GM18508 (cell line): ENCODE measurements at regions not wholly inside any gene's neighbourhood (a gene's known extent, or its start where the extent isn't known, plus 50 kb on each side); places are given as distances from the start of the nearest gene placed in this dataset.

Source experiments
- ATAC-seq: cut with Tn5 transposase; IDR thresholded peaks from one replicate; pipeline ENCODE4 v1.9.1; 2021; ENCODE audit warnings: moderate number of reproducible peaks; ENCODE audit not compliant: insufficient read depth, unreplicated experiment

GRCh38 chr7:32357535-32358277 lies 132.5 kb downstream of the LSM5 start:
- no peak for ATAC-seq

GRCh38 chr7:32347244-32347828 lies 142.8 kb downstream of the LSM5 start:
- no peak for ATAC-seq

- no peak for ATAC-seq
Measured at GRCh38 chr7:32346253-32346652, 143.9 kb downstream of the LSM5 start.

GRCh38 chr7:32336726-32337125 lies 153.5 kb downstream of the LSM5 start:
- ATAC-seq = no peak

- no peak for ATAC-seq
Measured at GRCh38 chr7:32335107-32335506, 155.1 kb downstream of the LSM5 start.

GRCh38 chr7:32330602-32331001 lies 159.6 kb downstream of the LSM5 start:
- ATAC-seq = no peak

- ATAC-seq = no peak
Measured at GRCh38 chr7:32326078-32326477, 164.1 kb downstream of the LSM5 start.

- no peak for ATAC-seq
Measured at GRCh38 chr7:32323712-32324111, 166.5 kb downstream of the LSM5 start.

GRCh38 chr7:32319012-32319382 lies 171.2 kb downstream of the LSM5 start:
- no peak for ATAC-seq

- no peak for ATAC-seq
Measured at GRCh38 chr7:32318300-32319011, 171.7 kb downstream of the LSM5 start.

GRCh38 chr7:32316839-32317238 lies 173.3 kb downstream of the LSM5 start:
- ATAC-seq = no peak

GRCh38 chr7:32314761-32315160 lies 175.4 kb downstream of the LSM5 start:
- ATAC-seq = no peak

GRCh38 chr7:32301427-32301826 lies 188.8 kb downstream of the LSM5 start:
- no peak for ATAC-seq

- no peak for ATAC-seq
Measured at GRCh38 chr7:32299133-32299702, 191.0 kb downstream of the LSM5 start.

- no peak for ATAC-seq
Measured at GRCh38 chr7:32298408-32299132, 191.6 kb downstream of the LSM5 start.

GRCh38 chr7:32293833-32294232 lies 196.3 kb downstream of the LSM5 start:
- ATAC-seq = no peak

GRCh38 chr7:32289651-32290414 lies 200.3 kb downstream of the LSM5 start:
- no peak for ATAC-seq

GRCh38 chr7:32285698-32286097 lies 204.5 kb downstream of the LSM5 start:
- no peak for ATAC-seq

GRCh38 chr7:32283546-32283945 lies 206.6 kb downstream of the LSM5 start:
- no peak for ATAC-seq

- no peak for ATAC-seq
Measured at GRCh38 chr7:32279500-32279899, 209.3 kb upstream of the PDE1C start.
